ENCODE measurements at regions not wholly inside any gene's neighbourhood (a gene's known extent, or its start where the extent isn't known, plus 50 kb on each side); places are given as distances from the start of the nearest gene placed in this dataset.

GRCh38 chr15:29403772-29404171, 134.2 kb upstream of the NSMCE3 start:
- no peak; the same call in 1 of the 2 replicates for TF ChIP-seq CTCF (conservative IDR thresholded peaks at IDR 0.05)
- TF ChIP-seq ZFX (IDR thresholded peaks at IDR 0.05) = no peak

All from C4-2B (cell line).